ENCODE measurements at regions not wholly inside any gene's neighbourhood (a gene's known extent, or its start where the extent isn't known, plus 50 kb on each side); places are given as distances from the start of the nearest gene placed in this dataset.

- TF ChIP-seq CTCF (IDR thresholded peaks at IDR 0.05), result no peak
- TF ChIP-seq POLR2A (IDR thresholded peaks at IDR 0.05), result no peak
Observed at GRCh38 chr3:61422945-61423673, 138.3 kb upstream of the PTPRG start.
